ENCODE measurements at regions not wholly inside any gene's neighbourhood (a gene's known extent, or its start where the extent isn't known, plus 50 kb on each side); places are given as distances from the start of the nearest gene placed in this dataset.

DNA sequence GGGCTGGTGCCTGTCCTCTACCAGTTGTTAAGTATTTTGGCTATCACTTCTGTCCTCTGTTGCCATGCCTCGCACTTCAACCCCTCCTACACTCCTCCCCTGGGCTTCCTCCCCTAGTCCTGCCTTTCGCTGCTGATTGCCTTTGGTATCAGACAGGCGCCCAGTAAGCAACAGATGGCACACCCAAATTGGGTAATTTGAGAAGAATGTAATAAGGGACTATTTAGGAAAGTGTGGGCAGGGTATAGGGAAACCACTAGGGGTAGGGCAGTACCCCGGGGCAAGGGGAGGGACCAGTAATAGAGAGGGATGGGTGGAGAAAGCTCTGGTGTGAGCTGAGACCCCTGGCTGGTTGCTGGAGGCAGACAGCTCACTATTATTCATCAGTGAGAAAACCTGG is 172.7 kb upstream of the USP9X start:
- TF ChIP-seq POLR2AphosphoS5 (IDR thresholded peaks at IDR 0.05), result no peak
- TF ChIP-seq, protein P1, sequence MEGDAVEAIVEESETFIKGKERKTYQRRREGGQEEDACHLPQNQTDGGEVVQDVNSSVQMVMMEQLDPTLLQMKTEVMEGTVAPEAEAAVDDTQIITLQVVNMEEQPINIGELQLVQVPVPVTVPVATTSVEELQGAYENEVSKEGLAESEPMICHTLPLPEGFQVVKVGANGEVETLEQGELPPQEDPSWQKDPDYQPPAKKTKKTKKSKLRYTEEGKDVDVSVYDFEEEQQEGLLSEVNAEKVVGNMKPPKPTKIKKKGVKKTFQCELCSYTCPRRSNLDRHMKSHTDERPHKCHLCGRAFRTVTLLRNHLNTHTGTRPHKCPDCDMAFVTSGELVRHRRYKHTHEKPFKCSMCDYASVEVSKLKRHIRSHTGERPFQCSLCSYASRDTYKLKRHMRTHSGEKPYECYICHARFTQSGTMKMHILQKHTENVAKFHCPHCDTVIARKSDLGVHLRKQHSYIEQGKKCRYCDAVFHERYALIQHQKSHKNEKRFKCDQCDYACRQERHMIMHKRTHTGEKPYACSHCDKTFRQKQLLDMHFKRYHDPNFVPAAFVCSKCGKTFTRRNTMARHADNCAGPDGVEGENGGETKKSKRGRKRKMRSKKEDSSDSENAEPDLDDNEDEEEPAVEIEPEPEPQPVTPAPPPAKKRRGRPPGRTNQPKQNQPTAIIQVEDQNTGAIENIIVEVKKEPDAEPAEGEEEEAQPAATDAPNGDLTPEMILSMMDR (IDR thresholded peaks at IDR 0.05), result no peak
- TF ChIP-seq POLR2A (IDR thresholded peaks at IDR 0.05), result no peak
- no peak for TF ChIP-seq EP300 (IDR thresholded peaks at IDR 0.05)

All from upper lobe of left lung (tissue), 4 donors.